Testis (tissue), 2 donors: ENCODE measurements at regions not wholly inside any gene's neighbourhood (a gene's known extent, or its start where the extent isn't known, plus 50 kb on each side); places are given as distances from the start of the nearest gene placed in this dataset.

ENCODE experiments used
- CTCF ChIP-seq, 3 experiments: fragments of 450-650 bp in 2 of 3; fragments of 200-600 bp in 1 of 3; sonication (generic) in 1 of 3; IDR thresholded peaks; one replicate each; pipeline ENCODE4 v1.5.1; 2016 to 2019; ENCODE audit warnings: antibody characterized with exemption in 3 of 3, mild to moderate bottlenecking in 2 of 3, moderate library complexity in 1 of 3
- POLR2A ChIP-seq: fragments of 450-650 bp; IDR thresholded peaks from one replicate; pipeline ENCODE4 v1.6.1; 2017; ENCODE audit warnings: antibody characterized with exemption, mild to moderate bottlenecking, moderate library complexity

GRCh38 chr6:163806755-163807499 lies 392.4 kb downstream of the QKI start:
- TF ChIP-seq CTCF (IDR thresholded peaks at IDR 0.05) (no peak), POLR2A (no peak)
